Urothelium cell line (cell line): ENCODE measurements at regions not wholly inside any gene's neighbourhood (a gene's known extent, or its start where the extent isn't known, plus 50 kb on each side); places are given as distances from the start of the nearest gene placed in this dataset.

ENCODE experiments used
- DNase-seq: peaks from one replicate; pipeline ENCODE4 v3.0.0; 2011; ENCODE audit warnings: low spot score, mixed read lengths
- FAIRE-seq: peaks from 2 replicates; lab custom pipeline; 2011; peaks lifted over from hg19 to GRCh38; lab: Jason Lieb, UNC

DNA sequence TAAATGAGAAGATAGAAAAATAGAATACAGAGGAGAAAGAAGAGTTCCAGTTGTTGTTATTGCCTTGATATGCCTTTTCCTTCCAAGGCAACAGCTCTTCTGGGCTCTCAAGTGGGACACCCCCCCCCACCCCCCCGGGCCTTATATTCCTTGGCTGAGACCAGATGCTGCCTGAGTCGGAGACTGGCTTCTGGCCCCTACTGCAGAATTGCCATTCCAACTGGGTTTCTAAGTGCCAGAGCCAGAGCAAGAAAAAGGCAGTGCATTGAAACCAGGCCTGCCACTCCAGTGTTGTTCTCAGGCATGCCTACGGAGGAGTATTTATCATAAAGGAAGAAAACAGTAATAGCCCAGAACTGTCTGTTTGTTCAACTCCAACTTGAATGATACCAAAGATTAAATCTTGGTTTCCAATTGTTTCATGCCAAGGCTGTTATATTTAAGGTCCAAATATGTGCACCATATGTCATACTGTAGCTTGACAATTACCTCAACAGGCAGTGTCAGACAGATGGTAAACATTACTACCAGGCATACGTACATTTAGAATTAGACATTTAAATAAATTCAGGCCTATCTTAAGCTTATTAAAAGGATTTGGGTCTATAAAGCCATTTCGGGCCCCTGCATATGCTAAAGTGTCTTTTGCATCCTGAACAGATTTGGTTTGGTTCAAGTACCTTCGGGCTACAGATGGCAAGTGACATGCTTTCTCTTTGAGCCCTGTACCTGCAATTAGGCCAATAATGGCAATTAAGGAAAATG, 209.9 kb upstream of the SEMA6D start:
- DNase-seq, result no peak

DNA sequence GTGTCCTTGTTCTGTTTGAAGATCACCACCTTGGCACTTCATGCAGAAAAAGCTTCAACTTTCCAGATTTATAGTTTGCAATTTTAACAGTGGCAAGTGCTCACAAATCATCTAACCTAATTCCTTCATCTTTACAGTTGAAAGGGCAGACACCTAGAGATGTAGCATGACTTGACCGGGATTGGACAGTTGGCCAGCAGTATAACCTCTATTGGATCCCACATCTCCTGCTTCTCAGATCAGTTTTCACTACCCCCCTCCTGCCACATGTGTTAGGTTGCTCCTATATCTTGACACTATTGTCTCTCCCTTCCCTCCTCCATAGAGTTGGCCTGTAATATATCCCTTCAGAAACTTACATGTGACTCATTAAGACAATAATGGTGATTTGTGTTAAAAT, 206.0 kb upstream of the SEMA6D start:
- DNase-seq (no peak), FAIRE-seq (no peak)

More for the DNA sequence above, 209.9 kb upstream of the SEMA6D start:
- no peak for FAIRE-seq

DNA sequence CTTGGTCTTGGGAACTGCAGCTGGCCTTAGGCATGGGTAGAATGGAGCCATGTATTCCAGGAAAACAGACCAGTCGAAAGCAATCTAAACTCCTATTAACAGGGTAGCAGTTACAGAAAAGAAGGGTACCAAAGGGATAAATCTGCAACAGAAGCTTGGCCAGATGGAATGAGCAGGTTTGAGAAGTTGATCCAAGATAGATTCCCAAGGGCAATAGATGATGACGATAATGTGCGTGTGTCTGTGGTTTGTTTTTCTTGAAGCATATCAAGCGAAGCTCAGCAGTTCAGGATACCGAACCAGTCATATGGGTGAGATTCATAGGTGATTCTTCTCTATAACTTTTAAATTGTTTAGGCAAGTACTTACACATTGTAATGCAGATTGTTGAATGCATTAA, 203.8 kb upstream of the SEMA6D start:
- DNase-seq (no peak), FAIRE-seq (no peak)

DNA sequence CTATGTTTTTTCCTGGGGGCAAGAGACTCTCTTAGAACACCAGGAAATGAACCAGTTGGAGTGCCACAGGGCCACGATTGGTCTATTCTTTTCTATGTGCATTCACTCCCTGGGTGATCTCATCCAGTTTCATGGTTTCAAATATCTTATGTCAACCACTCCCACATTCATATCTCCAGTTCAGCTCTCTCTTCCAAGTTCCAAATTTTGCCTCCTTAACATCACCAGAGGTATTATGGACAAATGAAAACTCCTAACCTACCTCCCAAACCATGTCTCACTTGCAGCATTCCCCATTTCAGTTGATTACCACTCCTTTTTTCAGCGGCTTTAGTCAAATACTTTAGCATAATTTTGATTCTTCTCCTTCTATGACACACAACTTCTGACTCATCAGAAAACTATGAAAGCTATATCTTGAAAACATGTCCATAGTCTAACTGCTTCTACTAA, 203.1 kb upstream of the SEMA6D start:
- FAIRE-seq (no peak), DNase-seq (peak; percentile 23)

DNA sequence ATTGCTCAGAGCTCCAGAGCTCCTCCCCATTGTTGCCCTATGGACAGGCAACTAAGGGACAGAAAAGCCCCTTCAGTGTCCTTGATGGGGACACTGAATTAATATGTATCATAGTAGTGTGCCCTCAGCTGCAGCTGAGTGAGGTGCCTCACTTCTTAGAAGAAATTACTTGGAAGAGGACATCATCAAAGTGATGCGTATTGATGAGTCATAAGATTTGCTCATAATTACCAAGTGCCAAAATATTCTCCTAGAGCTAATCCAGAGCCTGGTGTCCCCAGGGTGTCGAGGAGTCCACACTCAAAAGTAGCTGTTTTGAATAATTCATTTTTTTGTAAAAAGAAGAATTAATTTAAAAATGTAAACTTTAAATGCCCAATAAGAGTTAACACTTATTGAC, 200.7 kb upstream of the SEMA6D start:
- peak; percentile 10 for DNase-seq
- FAIRE-seq, result no peak

DNA sequence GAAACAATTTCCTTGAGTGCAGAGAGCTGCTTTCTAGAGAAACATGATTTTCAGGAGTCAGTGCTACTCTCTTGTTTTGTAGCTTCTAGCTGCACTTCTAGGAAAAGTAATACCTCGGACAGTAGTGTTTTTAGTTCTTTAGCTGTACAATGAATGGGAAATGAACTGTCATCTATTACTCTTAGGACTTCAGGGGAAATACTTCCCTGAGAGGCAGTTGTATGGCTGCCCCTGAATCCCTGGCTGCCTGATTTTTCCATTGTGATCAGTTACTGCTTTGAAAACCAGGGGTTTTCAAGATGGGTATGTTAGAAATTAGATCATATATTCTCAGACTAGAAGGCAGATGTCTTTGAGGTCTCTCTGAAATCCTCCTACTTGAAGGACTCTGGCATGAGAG, 200.3 kb upstream of the SEMA6D start:
- no peak for FAIRE-seq
- no peak for DNase-seq

DNA sequence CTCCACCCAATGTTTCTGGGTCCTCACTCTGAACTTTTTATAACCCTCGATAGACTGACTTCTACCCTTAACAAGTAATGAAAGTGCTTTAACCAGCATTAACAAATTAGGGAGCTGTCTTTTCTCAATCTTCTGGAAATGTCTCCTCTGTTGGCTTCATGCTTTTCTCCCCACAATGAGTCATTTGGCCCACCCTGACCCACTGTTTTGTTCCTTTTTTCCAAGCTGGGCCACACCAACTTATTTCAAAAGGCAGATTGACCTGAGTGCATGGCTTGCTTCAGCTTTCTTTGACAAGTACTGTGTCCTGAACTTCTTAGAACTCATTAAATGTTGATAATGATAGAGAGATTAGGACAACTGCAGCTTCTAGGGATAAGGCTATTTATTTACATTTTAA, 199.6 kb upstream of the SEMA6D start:
- no peak for FAIRE-seq
- DNase-seq, result no peak

DNA sequence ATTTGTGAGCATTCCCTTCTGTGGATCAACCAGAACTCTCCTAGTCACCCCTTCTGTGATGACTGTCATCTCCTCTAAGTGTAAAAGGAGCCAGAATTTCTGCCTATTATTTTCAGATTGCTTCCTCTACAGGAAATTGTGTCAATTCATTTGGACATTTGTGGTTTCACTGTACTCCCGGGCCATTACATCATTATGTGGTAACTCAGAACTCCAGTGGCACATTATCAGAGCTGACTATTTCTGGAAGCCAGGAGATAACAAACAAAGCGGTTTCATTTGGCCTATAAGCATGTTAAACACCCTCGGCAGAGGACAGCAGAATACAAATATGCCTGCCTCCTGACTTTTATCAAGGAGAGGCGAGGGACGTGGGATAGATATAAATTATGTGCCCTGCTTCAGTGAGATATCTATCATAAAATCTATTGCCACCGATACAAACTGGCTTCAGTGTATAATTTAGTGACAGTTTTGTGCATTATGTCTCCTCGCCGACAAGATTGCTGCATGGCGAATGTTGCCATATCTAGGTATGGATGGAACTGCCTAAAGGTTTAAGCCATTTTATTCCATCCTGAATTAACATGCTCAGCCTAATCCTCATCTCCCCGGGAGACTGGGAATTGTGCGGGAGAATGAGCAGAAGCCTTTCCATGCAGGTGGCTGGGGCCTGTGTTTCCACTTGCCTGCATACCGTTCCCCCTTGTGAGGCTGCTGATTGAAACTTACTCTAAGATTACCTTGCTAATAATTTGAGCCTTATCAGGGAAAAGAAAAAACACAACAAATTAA, 193.4 kb upstream of the SEMA6D start:
- no peak for FAIRE-seq

DNA sequence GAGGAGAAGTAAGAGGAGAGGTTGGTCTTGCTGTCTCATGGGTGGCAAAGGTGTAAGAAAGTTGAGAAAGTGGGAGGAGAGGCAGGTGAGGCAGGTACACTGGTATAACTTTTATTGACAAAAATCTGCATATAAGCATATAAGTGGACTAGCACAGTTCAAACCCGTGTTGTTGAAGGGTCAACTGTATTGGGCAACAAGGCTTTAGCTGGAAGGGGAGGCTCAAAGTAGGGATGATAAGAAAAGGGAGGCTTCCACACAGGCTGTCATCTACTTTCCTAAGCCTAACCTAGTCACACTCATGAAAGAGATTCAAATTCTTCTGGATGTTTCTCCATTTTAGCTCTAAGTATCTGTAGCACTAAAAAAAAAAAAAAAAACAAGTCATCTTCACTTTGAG, 188.1 kb upstream of the SEMA6D start:
- DNase-seq, result no peak
- no peak for FAIRE-seq

More for the DNA sequence above, 193.4 kb upstream of the SEMA6D start:
- peak; percentile 13 for DNase-seq

DNA sequence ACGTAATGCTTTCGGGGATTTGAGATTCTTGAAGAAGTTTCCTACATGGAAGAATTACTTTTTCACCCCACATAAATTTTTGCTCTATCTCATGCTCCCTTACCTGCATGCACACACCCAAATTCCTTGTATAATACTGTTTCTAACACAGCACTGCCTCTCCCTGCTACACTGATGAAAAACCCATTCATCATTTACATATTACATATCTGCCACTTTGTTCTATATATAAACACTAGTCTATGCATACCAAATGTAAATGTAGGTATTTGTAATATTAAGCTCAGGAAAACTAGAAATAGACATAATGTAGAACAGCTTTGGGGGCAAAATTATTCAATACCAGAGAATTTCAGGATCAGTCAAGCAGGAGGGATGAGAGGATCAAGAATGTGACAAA, 182.6 kb upstream of the SEMA6D start:
- FAIRE-seq, result no peak

DNA sequence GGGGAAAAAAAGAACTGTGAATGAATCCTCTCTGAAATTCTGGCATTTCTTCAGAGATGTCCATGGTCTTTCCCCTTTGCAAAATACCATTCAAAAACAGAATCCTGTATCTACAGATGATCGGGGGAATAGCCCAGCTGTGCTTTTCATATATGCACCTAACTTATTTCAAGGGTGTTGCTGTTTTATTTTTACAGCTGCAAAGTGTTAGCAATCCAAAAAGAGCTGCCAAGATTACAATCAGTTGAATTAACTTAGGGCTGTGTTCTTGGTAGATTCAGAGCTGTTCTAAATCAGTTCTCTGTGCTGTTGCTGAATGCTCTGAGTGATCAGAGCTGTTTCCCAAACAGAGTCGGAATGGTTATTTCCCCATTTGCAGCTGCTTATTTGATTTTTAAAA, 175.7 kb upstream of the SEMA6D start:
- DNase-seq, result no peak
- FAIRE-seq, result no peak

More for the DNA sequence above, 182.6 kb upstream of the SEMA6D start:
- DNase-seq, result no peak

DNA sequence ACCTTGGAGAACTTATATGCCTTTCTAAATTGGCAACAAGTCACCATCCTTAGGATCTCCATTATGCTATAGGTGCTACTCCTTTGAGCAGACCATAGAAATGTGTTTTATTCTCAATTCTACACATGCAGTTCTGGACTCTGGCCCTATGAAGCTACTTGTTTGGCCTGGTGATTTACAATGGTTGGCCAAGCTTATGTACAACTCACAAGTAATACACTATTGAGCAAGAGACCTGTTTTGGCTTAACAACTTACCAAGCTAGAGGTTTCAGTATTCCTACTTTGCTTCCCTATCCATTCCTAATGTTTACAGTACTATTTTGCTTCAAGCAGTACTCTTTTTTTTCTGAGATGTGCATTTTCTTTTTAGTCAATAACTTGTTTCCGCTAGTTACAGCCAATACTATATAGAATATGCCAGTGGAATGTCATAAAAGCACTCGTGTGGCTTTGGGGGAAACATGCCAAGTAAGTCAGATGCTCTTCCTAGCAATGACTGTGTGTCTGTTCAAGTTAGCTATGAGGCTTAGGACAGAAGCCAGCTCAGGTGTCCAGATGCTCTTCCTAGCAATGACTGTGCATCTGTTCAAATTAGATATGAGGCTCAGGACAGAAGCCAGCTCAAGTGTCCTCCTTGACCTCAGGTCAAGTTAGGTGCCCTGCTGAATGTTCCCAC, 174.9 kb upstream of the SEMA6D start:
- no peak for FAIRE-seq

DNA sequence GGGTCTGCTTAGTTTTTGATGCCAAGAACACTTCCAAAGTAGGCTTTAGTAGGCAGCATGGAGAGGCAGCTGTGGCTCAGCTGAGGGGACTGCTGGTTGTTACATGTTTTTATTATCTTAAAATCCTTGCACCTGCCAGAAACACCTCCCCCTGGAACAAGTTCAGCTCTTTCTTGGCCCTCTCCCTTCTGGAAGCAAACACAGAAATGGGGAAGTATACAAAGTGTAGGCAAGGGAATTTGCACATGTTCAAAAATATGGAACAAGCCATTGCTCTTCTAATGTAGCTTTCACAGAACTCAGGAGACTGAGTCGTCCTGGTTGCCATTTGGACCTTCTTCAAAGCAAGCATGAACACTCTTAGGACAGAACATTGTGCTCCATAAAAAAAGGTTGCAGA, 169.1 kb upstream of the SEMA6D start:
- DNase-seq, result no peak
- no peak for FAIRE-seq

More for the DNA sequence above, 174.9 kb upstream of the SEMA6D start:
- no peak for DNase-seq

DNA sequence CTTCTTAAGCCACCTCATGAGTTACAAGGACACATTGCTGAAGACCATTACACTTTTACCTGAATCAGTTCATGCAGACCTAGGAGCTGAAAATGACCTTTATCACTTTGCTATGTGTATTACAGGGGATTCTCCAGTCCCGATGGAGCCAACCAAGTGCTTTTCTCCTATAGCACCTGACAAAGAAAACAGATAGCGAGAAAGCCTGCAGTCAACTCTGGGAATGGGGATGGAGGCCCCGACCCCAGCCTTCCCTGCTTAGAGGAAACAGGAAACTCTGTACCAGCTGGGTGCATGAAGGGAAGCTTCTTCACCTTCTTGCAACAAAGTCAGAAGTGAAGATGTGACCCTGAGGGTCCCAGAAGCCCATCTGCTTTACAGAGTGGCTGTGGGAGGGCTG, 168.3 kb upstream of the SEMA6D start:
- no peak for FAIRE-seq
- no peak for DNase-seq

DNA sequence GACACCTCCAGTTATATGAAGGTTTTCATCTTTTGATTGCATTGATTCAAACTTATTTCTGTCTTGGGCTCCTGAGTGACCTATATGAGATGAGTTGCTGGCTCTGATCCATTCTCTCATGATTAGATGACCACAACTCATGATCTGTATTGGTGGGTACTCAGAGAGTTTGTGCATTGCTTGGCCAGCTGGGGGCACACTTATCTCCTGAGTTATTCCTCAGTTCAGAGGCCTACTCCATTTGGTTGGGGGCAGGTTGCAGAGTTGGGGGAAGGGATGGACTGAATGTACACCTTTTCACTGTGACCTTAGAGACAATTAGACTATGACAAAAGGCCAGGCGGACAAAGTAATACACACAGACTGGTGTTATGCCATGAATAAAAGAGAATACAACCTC, 166.2 kb upstream of the SEMA6D start:
- DNase-seq (no peak), FAIRE-seq (no peak)

DNA sequence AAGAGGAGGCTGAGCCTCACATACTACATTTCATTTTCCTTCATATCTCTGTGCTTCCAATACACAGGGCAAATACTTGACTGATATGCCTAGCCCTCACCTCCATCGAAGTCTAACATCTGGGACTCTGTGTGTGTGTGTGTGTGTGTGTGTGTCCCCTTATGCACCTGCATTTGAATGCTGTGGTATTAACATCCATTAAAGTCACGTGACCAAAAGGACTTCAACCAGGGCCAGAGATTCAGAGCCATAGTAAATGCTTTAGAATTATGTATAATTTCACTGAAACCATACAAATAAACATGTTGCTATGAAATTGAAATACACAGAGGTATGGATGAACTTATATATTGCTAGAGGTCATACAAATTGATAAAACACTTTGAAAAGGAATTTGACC, 165.8 kb upstream of the SEMA6D start:
- no peak for FAIRE-seq

DNA sequence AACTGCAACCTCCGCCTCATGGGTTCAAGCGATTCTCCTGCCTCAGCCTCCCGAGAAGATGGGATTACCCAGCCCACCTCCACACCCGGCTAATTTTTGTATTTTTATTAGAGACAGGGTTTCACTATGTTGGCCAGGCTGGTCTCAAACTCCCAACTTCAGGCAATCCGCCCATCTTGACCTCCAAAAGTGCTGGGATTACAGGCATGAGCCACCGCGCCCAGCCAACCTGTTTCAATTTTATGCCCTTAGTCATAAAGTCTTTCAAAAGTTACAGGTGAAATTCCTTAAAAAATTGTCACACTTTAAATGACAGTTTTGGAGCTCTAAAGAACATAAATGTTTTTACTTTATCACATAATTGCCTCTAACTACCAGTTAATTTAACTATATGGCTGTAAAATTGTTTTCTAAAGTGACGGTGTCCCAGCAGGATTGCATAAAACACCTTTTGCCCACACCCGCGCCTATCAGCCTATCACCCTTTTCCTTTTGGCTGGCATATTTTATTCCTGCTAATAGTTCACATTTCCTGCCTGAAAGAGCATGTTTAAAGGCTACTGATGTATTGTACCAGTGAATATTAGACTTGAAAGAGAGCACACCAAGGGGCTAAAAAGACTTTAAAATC, 164.2 kb upstream of the SEMA6D start:
- DNase-seq (no peak), FAIRE-seq (no peak)

More for the DNA sequence above, 165.8 kb upstream of the SEMA6D start:
- DNase-seq, result no peak

DNA sequence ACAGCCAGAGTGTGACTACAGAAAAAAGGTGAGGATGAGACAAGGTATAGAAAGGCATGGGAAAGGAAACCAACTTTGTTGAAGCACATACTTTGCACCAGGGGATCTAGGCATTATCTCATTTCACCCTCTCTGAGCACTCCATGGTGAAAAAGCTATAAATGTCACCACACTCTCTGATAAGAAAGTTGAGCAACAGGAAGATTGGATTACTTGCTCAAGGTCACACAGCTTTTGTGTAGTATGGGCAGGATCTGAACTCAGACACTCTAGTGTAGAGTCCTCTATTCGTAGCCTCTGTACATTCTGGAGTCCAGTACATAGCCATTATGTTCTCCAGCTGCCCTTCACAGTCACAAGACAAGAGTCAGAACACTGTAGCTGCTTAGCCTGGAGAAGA, 163.4 kb upstream of the SEMA6D start:
- no peak for FAIRE-seq
- DNase-seq, result no peak

DNA sequence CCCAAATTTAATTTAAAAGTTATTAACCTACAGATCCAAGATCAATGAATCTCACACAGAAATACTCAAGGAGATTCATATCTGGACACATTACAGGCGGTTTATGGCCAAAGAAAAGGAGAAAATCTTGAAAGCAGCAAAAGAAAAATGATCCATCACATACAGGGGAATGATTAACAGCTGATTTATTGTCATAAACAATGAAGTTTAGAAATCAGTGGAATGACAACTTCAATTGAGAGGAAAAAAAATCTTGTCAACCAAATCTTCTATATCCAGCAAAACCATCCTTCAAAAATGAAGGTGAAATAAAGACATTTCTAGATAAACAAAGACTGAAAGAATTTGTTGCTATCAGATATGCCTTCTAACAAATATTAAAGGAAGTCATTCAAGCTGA, 156.2 kb upstream of the SEMA6D start:
- no peak for FAIRE-seq
- DNase-seq, result no peak

DNA sequence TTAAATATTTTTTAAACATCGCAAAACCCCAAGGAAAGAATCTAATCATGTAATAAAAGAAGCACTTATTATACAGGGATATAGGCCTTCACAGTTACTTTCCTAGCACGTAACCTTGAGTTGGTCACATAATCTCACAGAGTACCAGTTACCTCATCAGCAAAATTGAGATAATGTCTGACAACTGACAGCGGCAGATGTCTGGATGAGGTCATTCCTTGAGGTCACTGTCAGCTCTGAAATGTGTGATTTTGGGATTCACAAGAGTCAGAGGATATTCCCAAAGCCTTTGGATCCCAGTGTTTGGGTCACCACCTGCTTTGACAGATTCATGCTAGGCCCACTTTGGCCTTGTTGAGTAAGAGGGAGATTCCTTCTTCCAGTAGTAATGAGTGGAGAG, 151.4 kb upstream of the SEMA6D start:
- no peak for FAIRE-seq
- no peak for DNase-seq

DNA sequence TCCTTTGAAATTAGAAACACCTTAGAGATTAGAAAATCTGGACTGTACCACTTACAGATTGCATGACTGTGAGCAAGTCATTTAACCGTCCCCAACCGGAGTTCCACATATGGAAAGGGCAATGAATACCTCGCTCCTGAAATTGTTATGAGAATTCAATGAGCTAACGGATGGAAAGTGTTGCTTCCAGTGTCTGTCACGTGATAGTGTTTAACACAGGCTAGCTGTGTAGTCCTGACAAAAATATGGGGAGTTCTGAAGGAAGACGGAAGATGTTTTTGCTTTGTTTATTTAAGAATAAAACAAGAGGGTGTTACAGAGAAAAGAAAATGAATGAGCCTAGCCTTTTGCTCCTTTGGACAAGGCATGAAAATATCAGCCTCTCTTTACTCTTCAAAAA, 150.7 kb upstream of the SEMA6D start:
- FAIRE-seq, result no peak
- DNase-seq, result no peak
